ENCODE measurements at regions not wholly inside any gene's neighbourhood (a gene's known extent, or its start where the extent isn't known, plus 50 kb on each side); places are given as distances from the start of the nearest gene placed in this dataset.
A peak's percentile ranks its signal among the peaks of the same experiment; 100 is the strongest.

GRCh38 chr11:45470794-45471167 lies 184.6 kb upstream of the SYT13 start:
- BruUV-seq (replicated peaks): no TSS peak
- no peaks in the 10 kb centered on the region for H3K4me1 ChIP-seq (ENCODE audit: control insufficient read depth, insufficient read depth, low read length)
- no peak overlapping the region for H4K8ac ChIP-seq (ENCODE audit: low read depth in 2 of 2, low read length in 2 of 2)
- H3K4me3 ChIP-seq (ENCODE audit: insufficient read depth, low read depth, low read length): no peak overlapping the region
- no peak overlapping the region for H3K4me2 ChIP-seq (ENCODE audit: low read depth, low read length)
- no peak for TF ChIP-seq NFE2L2 (IDR thresholded peaks at IDR 0.05; ENCODE audit: low read depth, low read length)
- TF ChIP-seq SMC3 (IDR thresholded peaks at IDR 0.05; ENCODE audit: low read depth, low read length): no peak
- TF ChIP-seq CEBPB (IDR thresholded peaks at IDR 0.05; ENCODE audit: low read depth, low read length): no peak
- no peak for TF ChIP-seq CTCF (conservative IDR thresholded peaks at IDR 0.05; ENCODE audit: low read depth, low read length)
- no peak for TF ChIP-seq RCOR1 (IDR thresholded peaks at IDR 0.05; ENCODE audit: insufficient replicate concordance, low read length)
- no peak for TF ChIP-seq RFX5 (IDR thresholded peaks at IDR 0.05; ENCODE audit: low read depth, low read length)
- no peak for TF ChIP-seq FOS (IDR thresholded peaks at IDR 0.05; ENCODE audit: low read depth, low read length)
- H3K27me3 ChIP-seq (ENCODE audit: control insufficient read depth, insufficient read depth, low read length): peaks cover 2% of the 10 kb centered on the region; the same call in 1 of the 2 replicates
- H3K4ac ChIP-seq (ENCODE audit: low read depth, low read length): no peak overlapping the region
- DNase-seq (no peak), ATAC-seq (ENCODE audit: low read depth) (no peak)
- H3K14ac ChIP-seq (replicated peaks; ENCODE audit: low read depth, low read length): no peak overlapping the region
- H3K56ac ChIP-seq (ENCODE audit: extremely low read depth, insufficient read depth, low read length): no peak overlapping the region
- H4K91ac ChIP-seq (ENCODE audit: insufficient read depth, low read depth, low read length): no peak overlapping the region
- intact Hi-C loops (cut with micrococcal nuclease) (no loop called here), in situ Hi-C loops (cut with MboI; ENCODE audit: low sequenced_read_pairs) (no loop called here), dilution Hi-C loops (cut with HindIII; ENCODE audit: low sequenced_read_pairs, unreplicated experiment) (no loop called here)
- no peak overlapping the region for H3K18ac ChIP-seq (ENCODE audit: low read depth, low read length)
- H2AK5ac ChIP-seq (ENCODE audit: low read depth, low read length): no peak overlapping the region
- no peaks in the 10 kb centered on the region for H3K79me1 ChIP-seq (ENCODE audit: low read depth in 1 of 2, low read length in 2 of 2)
- H2AFZ ChIP-seq (replicated peaks; ENCODE audit: low read length, poor library complexity): peak overlapping the region; percentile 21
- no peak overlapping the region for H2BK5ac ChIP-seq (ENCODE audit: low read depth, low read length, poor library complexity, severe bottlenecking)
- H2AK9ac ChIP-seq (replicated peaks; ENCODE audit: low read depth, low read length, poor library complexity): no peak overlapping the region
- H2BK120ac ChIP-seq (ENCODE audit: low read depth, low read length): no peak overlapping the region
- no peak overlapping the region for H2BK20ac ChIP-seq (ENCODE audit: low read depth, low read length)
- H3K27ac ChIP-seq (ENCODE audit: insufficient read depth, low read length): no peak overlapping the region
- no peak overlapping the region for H4K5ac ChIP-seq (ENCODE audit: low read depth, low read length)
- no peak overlapping the region for H3K23ac ChIP-seq (ENCODE audit: low read depth, low read length)
- H4K20me1 ChIP-seq (ENCODE audit: insufficient read depth, low read length): no peaks in the 10 kb centered on the region
- ChIA-PET CTCF (no interaction called here), POLR2A (ENCODE audit: unreplicated experiment) (no interaction called here)
- H3K9me3 ChIP-seq (ENCODE audit: control insufficient read depth, insufficient read depth, low read length): no peaks in the 10 kb centered on the region
- H3K9ac ChIP-seq (ENCODE audit: low read depth, low read length): no peak overlapping the region
- WGBS, 2 experiments (ENCODE audit: extremely low coverage in 2 of 2, insufficient read length in 1 of 2): no CpG with 5 or more reads among the region's 3 CpGs
- H2BK15ac ChIP-seq (ENCODE audit: low read depth, low read length): no peak overlapping the region
- no peaks in the 10 kb centered on the region for H3K9me1 ChIP-seq (ENCODE audit: insufficient read depth, low read length)
- H3K36me3 ChIP-seq (ENCODE audit: control insufficient read depth, insufficient read depth, low read length): no peaks in the 10 kb centered on the region

Measured in IMR-90 (cell line).